HEK293 (cell line): ENCODE measurements at regions not wholly inside any gene's neighbourhood (a gene's known extent, or its start where the extent isn't known, plus 50 kb on each side); places are given as distances from the start of the nearest gene placed in this dataset.

Experiments
- GLIS1 ChIP-seq: fragments of 450-650 bp; formaldehyde crosslinking; IDR thresholded peaks from 2 replicates; pipeline ENCODE4 v1.5.1; 2016; ENCODE audit warnings: missing biosample characterization, missing genetic modification characterization
- KLF1 ChIP-seq: fragments of 450-650 bp; formaldehyde crosslinking; IDR thresholded peaks from 2 replicates; pipeline ENCODE4 v1.5.1; 2016; ENCODE audit warnings: missing biosample characterization, missing genetic modification characterization
- KLF9 ChIP-seq: fragments of 450-650 bp; formaldehyde crosslinking; IDR thresholded peaks from 2 replicates; pipeline ENCODE4 v1.5.1; 2016; ENCODE audit warnings: missing biosample characterization, missing genetic modification characterization, low read depth
- MZF1 ChIP-seq: fragments of 450-650 bp; formaldehyde crosslinking; IDR thresholded peaks from 2 replicates; pipeline ENCODE4 v1.5.1; 2017; ENCODE audit warnings: missing biosample characterization, missing genetic modification characterization, borderline replicate concordance
- OVOL3 ChIP-seq: fragments of 450-650 bp; formaldehyde crosslinking; IDR thresholded peaks from 2 replicates; pipeline ENCODE4 v1.5.1; 2016; ENCODE audit warnings: missing biosample characterization, missing genetic modification characterization
- RBAK ChIP-seq: fragments of 450-650 bp; formaldehyde crosslinking; IDR thresholded peaks from 2 replicates; pipeline ENCODE4 v1.5.1; 2016; ENCODE audit warnings: missing biosample characterization, missing genetic modification characterization
- SCRT2 ChIP-seq: fragments of 450-650 bp; formaldehyde crosslinking; IDR thresholded peaks from 2 replicates; pipeline ENCODE4 v1.5.1; 2016; ENCODE audit warnings: missing biosample characterization, missing genetic modification characterization
- SP7 ChIP-seq: fragments of 450-650 bp; formaldehyde crosslinking; IDR thresholded peaks from 2 replicates; pipeline ENCODE4 v1.5.1; 2016; ENCODE audit warnings: missing biosample characterization, missing genetic modification characterization
- TSHZ1 ChIP-seq: fragments of 450-650 bp; formaldehyde crosslinking; IDR thresholded peaks from 2 replicates; pipeline ENCODE4 v1.5.1; 2016; ENCODE audit warnings: missing biosample characterization, missing genetic modification characterization, borderline replicate concordance
- YY1 ChIP-seq: fragments of 450-650 bp; formaldehyde crosslinking; IDR thresholded peaks from 2 replicates; pipeline ENCODE4 v1.5.1; 2018; ENCODE audit warnings: missing biosample characterization, missing genetic modification characterization
- ZBTB11 ChIP-seq: fragments of 450-650 bp; formaldehyde crosslinking; conservative IDR thresholded peaks from 2 replicates; pipeline ENCODE4 v1.5.1; 2016; ENCODE audit warnings: low read depth, missing biosample characterization, missing genetic modification characterization
- ZBTB17 ChIP-seq: fragments of 450-650 bp; formaldehyde crosslinking; IDR thresholded peaks from 2 replicates; pipeline ENCODE4 v1.5.1; 2016; ENCODE audit warnings: missing biosample characterization, missing genetic modification characterization
- ZNF132 ChIP-seq: fragments of 450-650 bp; formaldehyde crosslinking; IDR thresholded peaks from 2 replicates; pipeline ENCODE4 v1.5.1; 2017; ENCODE audit warnings: missing biosample characterization, missing genetic modification characterization, borderline replicate concordance
- ZNF16 ChIP-seq: fragments of 450-650 bp; formaldehyde crosslinking; IDR thresholded peaks from 2 replicates; pipeline ENCODE4 v1.5.1; 2016; ENCODE audit warnings: low read depth, missing biosample characterization, missing genetic modification characterization
- ZNF174 ChIP-seq: fragments of 450-650 bp; formaldehyde crosslinking; IDR thresholded peaks from 2 replicates; pipeline ENCODE4 v1.5.0; 2017; ENCODE audit warnings: missing biosample characterization, mild to moderate bottlenecking, missing genetic modification characterization
- ZNF341 ChIP-seq: fragments of 450-650 bp; formaldehyde crosslinking; IDR thresholded peaks from 2 replicates; pipeline ENCODE4; 2016; ENCODE audit warnings: low read depth, missing biosample characterization, missing genetic modification characterization
- ZNF426 ChIP-seq: fragments of 450-650 bp; formaldehyde crosslinking; IDR thresholded peaks from 2 replicates; pipeline ENCODE4 v1.5.1; 2017; ENCODE audit warnings: missing biosample characterization, missing genetic modification characterization, mild to moderate bottlenecking, inconsistent platforms, moderate library complexity
- ZNF677 ChIP-seq: fragments of 450-650 bp; IDR thresholded peaks from 2 replicates; pipeline ENCODE4 v1.5.0; 2018; ENCODE audit warnings: missing biosample characterization, mild to moderate bottlenecking, missing genetic modification characterization, moderate library complexity
- ZNF843 ChIP-seq: fragments of 450-650 bp; formaldehyde crosslinking; IDR thresholded peaks from 2 replicates; pipeline ENCODE4 v1.5.1; 2016; ENCODE audit warnings: missing biosample characterization, missing genetic modification characterization
- TF ChIP-seq, protein P1 (sequence below): fragments of 450-650 bp; formaldehyde crosslinking; IDR thresholded peaks from 2 replicates; pipeline ENCODE4 v1.5.1; 2016; ENCODE audit warnings: missing biosample characterization, missing genetic modification characterization, borderline replicate concordance
- TF ChIP-seq, protein P2 (sequence below): fragments of 450-650 bp; formaldehyde crosslinking; IDR thresholded peaks from 2 replicates; pipeline ENCODE4 v1.5.1; 2016; ENCODE audit warnings: missing biosample characterization, missing genetic modification characterization

GRCh38 chr1:201648066-201648906, 109.4 kb downstream of the NAV1 start (continued):
- TF ChIP-seq ZNF341 (0 out of 2 replicates have a peak, but pooled peaks have one; percentile 9), SP7 (tag by site-specific recombination) (no peak), TSHZ1 (tag by site-specific recombination) (no peak), YY1 (tag by site-specific recombination) (no peak), ZNF132 (tag by site-specific recombination) (no peak), ZNF174 (tag by site-specific recombination) (no peak), ZNF16 (no peak), MZF1 (0 out of 2 replicates have a peak, but pooled peaks have one; percentile 50), RBAK (tag by site-specific recombination) (no peak), GLIS1 (no peak), KLF9 (tag by site-specific recombination) (peak; percentile 85), OVOL3 (tag by site-specific recombination) (no peak), SCRT2 (tag by site-specific recombination) (no peak), ZNF677 (tag by site-specific recombination) (no peak), ZBTB17 (tag by site-specific recombination) (peak; percentile 67), ZNF843 (tag by site-specific recombination) (0 out of 2 replicates have a peak, but pooled peaks have one; percentile 16), ZNF426 (tag by site-specific recombination) (no peak), KLF1 (tag by site-specific recombination) (peak; percentile 46), ZBTB11 (no peak; the same call in 1 of the 2 replicates)
- TF ChIP-seq, protein P1, sequence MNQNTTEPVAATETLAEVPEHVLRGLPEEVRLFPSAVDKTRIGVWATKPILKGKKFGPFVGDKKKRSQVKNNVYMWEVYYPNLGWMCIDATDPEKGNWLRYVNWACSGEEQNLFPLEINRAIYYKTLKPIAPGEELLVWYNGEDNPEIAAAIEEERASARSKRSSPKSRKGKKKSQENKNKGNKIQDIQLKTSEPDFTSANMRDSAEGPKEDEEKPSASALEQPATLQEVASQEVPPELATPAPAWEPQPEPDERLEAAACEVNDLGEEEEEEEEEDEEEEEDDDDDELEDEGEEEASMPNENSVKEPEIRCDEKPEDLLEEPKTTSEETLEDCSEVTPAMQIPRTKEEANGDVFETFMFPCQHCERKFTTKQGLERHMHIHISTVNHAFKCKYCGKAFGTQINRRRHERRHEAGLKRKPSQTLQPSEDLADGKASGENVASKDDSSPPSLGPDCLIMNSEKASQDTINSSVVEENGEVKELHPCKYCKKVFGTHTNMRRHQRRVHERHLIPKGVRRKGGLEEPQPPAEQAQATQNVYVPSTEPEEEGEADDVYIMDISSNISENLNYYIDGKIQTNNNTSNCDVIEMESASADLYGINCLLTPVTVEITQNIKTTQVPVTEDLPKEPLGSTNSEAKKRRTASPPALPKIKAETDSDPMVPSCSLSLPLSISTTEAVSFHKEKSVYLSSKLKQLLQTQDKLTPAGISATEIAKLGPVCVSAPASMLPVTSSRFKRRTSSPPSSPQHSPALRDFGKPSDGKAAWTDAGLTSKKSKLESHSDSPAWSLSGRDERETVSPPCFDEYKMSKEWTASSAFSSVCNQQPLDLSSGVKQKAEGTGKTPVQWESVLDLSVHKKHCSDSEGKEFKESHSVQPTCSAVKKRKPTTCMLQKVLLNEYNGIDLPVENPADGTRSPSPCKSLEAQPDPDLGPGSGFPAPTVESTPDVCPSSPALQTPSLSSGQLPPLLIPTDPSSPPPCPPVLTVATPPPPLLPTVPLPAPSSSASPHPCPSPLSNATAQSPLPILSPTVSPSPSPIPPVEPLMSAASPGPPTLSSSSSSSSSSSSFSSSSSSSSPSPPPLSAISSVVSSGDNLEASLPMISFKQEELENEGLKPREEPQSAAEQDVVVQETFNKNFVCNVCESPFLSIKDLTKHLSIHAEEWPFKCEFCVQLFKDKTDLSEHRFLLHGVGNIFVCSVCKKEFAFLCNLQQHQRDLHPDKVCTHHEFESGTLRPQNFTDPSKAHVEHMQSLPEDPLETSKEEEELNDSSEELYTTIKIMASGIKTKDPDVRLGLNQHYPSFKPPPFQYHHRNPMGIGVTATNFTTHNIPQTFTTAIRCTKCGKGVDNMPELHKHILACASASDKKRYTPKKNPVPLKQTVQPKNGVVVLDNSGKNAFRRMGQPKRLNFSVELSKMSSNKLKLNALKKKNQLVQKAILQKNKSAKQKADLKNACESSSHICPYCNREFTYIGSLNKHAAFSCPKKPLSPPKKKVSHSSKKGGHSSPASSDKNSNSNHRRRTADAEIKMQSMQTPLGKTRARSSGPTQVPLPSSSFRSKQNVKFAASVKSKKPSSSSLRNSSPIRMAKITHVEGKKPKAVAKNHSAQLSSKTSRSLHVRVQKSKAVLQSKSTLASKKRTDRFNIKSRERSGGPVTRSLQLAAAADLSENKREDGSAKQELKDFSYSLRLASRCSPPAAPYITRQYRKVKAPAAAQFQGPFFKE (tag by site-specific recombination) = no peak
- TF ChIP-seq, protein P2, sequence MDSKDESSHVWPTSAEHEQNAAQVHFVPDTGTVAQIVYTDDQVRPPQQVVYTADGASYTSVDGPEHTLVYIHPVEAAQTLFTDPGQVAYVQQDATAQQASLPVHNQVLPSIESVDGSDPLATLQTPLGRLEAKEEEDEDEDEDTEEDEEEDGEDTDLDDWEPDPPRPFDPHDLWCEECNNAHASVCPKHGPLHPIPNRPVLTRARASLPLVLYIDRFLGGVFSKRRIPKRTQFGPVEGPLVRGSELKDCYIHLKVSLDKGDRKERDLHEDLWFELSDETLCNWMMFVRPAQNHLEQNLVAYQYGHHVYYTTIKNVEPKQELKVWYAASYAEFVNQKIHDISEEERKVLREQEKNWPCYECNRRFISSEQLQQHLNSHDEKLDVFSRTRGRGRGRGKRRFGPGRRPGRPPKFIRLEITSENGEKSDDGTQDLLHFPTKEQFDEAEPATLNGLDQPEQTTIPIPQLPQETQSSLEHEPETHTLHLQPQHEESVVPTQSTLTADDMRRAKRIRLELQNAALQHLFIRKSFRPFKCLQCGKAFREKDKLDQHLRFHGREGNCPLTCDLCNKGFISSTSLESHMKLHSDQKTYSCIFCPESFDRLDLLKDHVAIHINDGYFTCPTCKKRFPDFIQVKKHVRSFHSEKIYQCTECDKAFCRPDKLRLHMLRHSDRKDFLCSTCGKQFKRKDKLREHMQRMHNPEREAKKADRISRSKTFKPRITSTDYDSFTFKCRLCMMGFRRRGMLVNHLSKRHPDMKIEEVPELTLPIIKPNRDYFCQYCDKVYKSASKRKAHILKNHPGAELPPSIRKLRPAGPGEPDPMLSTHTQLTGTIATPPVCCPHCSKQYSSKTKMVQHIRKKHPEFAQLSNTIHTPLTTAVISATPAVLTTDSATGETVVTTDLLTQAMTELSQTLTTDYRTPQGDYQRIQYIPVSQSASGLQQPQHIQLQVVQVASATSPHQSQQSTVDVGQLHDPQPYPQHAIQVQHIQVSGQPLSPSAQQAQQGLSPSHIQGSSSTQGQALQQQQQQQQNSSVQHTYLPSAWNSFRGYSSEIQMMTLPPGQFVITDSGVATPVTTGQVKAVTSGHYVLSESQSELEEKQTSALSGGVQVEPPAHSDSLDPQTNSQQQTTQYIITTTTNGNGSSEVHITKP (tag by site-specific recombination) = peak; percentile 42; the same call in 1 of the 2 replicates
